ENCODE measurements at regions not wholly inside any gene's neighbourhood (a gene's known extent, or its start where the extent isn't known, plus 50 kb on each side); places are given as distances from the start of the nearest gene placed in this dataset.

DNA sequence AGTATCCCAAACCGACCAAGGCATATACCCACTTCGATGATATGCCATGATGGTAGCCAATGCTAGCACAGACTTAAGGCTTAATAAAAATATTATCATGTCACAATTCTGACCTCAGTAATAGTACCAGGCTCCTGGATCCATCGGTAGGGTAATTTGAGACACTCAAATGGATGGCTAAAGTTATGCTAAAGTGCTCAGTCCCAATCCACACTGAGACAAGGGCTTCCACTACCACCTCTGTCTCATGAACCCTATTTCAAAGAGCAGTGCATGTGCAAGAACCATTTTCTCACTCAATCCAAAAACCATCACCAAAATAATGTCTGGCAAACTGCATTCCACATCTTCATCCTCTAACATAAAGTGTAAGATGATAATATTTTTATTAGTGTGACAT is 122.4 kb upstream of the KRR1 start:
- DNase-seq, result no peak

GRCh38 chr12:75632442-75632841 is 121.0 kb upstream of the KRR1 start:
- peak; percentile 48 for DNase-seq

DNA sequence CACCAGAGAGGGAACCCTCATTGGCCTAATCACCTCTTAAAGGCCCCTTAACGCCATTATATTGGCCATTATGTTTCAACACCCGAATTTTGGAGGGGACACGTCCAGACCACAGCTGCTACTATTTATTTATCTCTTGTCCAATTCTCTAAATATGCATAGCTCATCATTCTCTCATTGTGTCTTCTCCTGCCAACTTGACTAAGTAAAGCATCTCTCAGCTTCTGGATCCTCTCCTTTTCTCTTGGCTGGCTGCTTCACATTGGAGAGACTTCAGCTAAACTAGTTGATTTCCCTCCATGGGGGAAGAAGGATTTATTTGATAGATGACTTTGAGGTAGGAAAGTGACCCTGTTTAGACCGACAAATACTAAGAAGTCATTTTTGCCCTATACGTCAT is 120.4 kb upstream of the KRR1 start:
- DNase-seq, result peak; percentile 94

DNA sequence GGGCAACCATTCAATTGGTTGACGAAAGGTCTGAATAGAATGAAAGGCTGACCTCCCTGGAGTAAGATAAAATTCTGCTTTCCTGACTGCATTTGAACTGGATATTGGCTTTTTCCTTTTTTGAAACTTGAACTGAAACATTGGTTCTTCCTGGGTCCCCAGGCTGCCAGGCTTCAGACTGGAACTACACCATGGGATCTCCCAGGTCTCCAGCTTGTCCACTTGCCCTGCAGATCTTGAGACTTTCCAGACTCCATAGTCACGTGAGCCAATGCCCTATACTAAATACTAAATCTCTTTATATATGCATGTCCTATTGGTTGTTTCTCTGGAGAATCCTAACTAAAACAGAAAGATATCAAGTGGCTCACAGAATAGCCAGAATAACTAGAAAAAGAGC is 118.7 kb upstream of the KRR1 start:
- no peak for DNase-seq

DNA sequence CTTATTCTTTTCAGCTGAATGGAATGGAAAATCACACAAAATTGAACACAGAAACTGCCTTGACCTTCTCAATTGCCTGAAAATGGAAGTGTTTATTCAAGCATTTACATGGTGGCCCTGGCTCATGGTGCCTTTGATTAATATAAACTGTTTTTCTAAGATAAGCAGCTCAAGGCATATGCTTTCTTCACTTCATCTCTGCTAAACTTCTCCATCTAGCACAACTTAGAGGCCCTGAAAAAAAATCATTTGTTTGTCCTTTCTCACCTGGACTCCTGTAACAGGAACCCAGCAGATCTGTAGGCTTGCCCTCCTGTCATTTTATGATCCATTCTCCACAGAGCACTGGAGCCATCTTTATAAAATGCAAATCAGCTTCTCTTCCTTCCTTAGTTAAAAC is 117.5 kb upstream of the KRR1 start:
- no peak for DNase-seq

DNA sequence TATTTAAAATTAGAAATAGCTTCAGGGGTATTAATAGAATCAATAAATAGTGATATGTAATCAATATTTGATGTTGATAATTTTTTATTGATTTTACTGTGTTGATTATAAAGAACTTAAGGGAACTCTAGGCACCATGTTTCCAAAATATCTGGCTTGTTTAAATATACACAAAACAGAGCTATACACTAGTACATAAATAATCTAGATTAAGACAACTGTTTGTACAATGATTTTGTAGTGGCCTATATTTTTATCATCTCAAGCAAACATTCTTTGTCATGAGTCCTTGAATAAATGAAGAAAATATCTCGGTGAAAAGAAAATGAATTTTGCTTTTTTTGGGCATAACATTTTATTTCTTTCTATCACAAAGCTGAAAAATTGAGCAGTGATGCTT is 117.1 kb upstream of the KRR1 start:
- no peak for DNase-seq

GRCh38 chr12:75623631-75624154 is 112.3 kb upstream of the KRR1 start:
- DNase-seq, result no peak

DNA sequence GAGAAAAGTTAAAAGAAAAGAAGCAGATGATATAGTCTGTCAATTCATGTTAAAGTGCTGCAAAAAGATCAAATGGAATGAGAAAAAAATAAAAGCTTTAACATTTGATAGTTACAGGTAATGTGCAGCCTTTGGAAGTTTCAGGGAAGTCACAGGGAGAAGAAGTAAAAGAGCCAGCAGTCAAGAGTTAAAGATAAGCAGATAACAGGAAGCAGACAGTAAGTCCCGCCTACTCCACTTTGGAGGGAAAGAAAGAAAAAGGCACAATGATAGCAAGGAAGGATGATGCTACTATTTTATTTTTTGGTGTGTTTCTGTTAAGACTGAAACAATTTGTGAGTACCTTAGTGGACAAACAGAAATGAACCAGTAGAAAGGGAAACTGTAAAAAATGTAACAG is 111.1 kb upstream of the KRR1 start:
- DNase-seq, result no peak

DNA sequence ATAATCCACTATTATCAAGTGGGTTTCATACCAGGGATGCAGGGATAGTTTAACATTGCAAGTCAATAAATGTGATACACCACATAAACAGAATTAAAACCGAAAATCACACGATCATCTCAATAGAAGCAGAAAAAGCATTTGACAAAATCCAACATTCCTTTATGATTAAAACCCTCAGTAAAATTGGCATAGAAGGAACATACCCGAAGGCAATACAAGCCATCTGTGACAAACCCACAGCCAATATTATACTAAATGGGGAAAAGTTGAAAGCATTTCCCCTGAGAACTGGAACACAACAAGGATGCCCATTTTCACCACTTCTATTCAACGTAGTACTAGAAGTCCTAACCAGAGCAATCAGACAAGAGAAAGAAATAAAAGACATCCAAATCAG is 103.0 kb upstream of the KRR1 start:
- DNase-seq, result peak; percentile 46

DNA sequence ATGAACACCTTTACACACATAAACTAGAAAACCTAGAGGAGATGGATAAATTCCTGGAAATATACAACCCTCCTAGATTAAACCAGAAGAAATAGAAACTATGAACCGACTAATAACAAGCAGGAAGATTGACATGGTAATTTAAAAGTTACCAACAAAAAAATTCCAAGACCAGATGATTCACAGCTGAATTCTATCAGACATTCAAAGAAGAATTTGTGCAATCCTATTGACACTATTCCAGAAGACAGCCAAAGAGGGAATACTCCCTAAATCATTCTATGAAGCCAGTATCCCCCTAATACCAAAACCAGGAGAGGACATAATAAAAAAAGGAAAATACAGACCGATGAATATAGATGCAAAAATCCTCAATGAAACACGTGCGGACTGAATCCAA is 102.6 kb upstream of the KRR1 start:
- no peak for DNase-seq

- DNase-seq, result no peak
Measured at GRCh38 chr12:75611041-75611440, 99.6 kb upstream of the KRR1 start.

- DNase-seq, result no peak
Measured at GRCh38 chr12:75606956-75607355, 95.5 kb upstream of the KRR1 start.

GRCh38 chr12:75606151-75606550 is 94.7 kb upstream of the KRR1 start:
- peak; percentile 47 for DNase-seq

- DNase-seq, result no peak
Measured at GRCh38 chr12:75603475-75603874, 92.1 kb upstream of the KRR1 start.

GRCh38 chr12:75602106-75602505 is 90.7 kb upstream of the KRR1 start:
- DNase-seq, result peak; percentile 57

- no peak for DNase-seq
Measured at GRCh38 chr12:75600146-75600545, 88.7 kb upstream of the KRR1 start.

- DNase-seq, result peak; percentile 85
Measured at GRCh38 chr12:75599061-75599460, 87.7 kb upstream of the KRR1 start.

- DNase-seq, result no peak
Measured at GRCh38 chr12:75596406-75596805, 85.0 kb upstream of the KRR1 start.

GRCh38 chr12:75592638-75593335 is 81.4 kb upstream of the KRR1 start:
- no peak for DNase-seq

- peak; percentile 93 for DNase-seq
Measured at GRCh38 chr12:75592086-75592485, 80.7 kb upstream of the KRR1 start.

GRCh38 chr12:75591628-75592027 is 80.2 kb upstream of the KRR1 start:
- DNase-seq, result peak; percentile 83

DNA sequence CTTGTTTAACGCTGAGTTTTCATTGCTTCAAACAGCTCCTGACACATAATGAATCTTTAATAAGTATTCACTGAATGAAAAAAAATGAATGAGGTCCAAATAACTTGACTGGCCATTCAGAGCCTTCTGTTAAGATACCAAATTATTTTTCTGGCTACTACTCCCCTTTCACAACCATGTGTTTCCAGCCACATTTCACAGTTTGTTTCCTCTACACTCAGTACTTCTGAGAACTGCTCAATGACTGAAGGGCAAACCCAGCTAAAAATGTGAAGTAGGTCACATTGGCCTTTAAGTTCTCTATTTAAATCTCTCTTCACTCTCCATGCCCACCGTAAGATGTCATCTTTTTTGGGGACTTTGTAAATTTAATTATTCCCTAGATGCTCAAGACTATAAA is 78.4 kb upstream of the KRR1 start:
- DNase-seq, result peak; percentile 67

GRCh38 chr12:75587340-75588106 is 76.1 kb upstream of the KRR1 start:
- DNase-seq, result peak; percentile 63

- DNase-seq, result peak; percentile 75
Measured at GRCh38 chr12:75585330-75585729, 73.9 kb upstream of the KRR1 start.
